B cell (primary cell): ENCODE measurements at regions not wholly inside any gene's neighbourhood (a gene's known extent, or its start where the extent isn't known, plus 50 kb on each side); places are given as distances from the start of the nearest gene placed in this dataset.

Experiments used
- ATAC-seq: fragments of 200-7000 bp; cut with Tn5 transposase; one replicate; pipeline ENCODE4 v1.10.0; 2021; ENCODE audit warnings: low read depth, mild to moderate bottlenecking, moderate number of reproducible peaks, moderate library complexity
- CTCF ChIA-PET: fragments of 350-600 bp; sonication (Branson Sonifier 250); formaldehyde crosslinking; loops from one replicate; lab custom pipeline; 2021; ENCODE audit warnings: antibody characterized with exemption, inconsistent platforms; lab: Charles Lee
- POLR2A ChIA-PET: fragments of 350-600 bp; sonication (Branson Sonifier 250); formaldehyde crosslinking; loops from one replicate; lab custom pipeline; 2021; ENCODE audit warnings: antibody characterized with exemption; lab: Charles Lee
- DNase-seq: peaks from one replicate; pipeline ENCODE4 v3.0.0; 2013
- H2AFZ ChIP-seq: 2 replicates; pipeline ENCODE4 v1.6.1; 2012; ENCODE audit warnings: mild to moderate bottlenecking, low read depth, low read length; ENCODE audit not compliant: insufficient read depth, poor library complexity, severe bottlenecking
- H3K27ac ChIP-seq, 2 donors: 1 replicate in 1 of 2; 2 replicates in 1 of 2; pipeline ENCODE4 v1.5.1; 2012 to 2013; ENCODE audit warnings: low read length in 2 of 2, mild to moderate bottlenecking in 2 of 2, moderate library complexity in 1 of 2
- H3K27me3 ChIP-seq, 4 experiments: fragments of 200-600 bp in 1 of 4; sonication (generic) in 1 of 4; replicated peaks in 1 of 4; 1 replicate in 2 of 4; 2 replicates in 2 of 4; pipeline versions ENCODE4 v1.6.1 to v1.7.0; 2013 to 2016; ENCODE audit warnings: low read length in 3 of 4, mild to moderate bottlenecking in 2 of 4, mixed read lengths in 1 of 4, moderate library complexity in 1 of 4; ENCODE audit not compliant: insufficient read depth in 4 of 4, control insufficient read depth in 3 of 4; ENCODE audit errors: control extremely low read depth in 1 of 4
- H3K36me3 ChIP-seq, 2 experiments: replicated peaks in 1 of 2; 1 replicate in 1 of 2; 2 replicates in 1 of 2; pipeline versions ENCODE4 v1.6.1 to v1.7.1; 2013; ENCODE audit warnings: low read length in 1 of 2; ENCODE audit not compliant: insufficient read depth in 2 of 2, control insufficient read depth in 1 of 2; ENCODE audit errors: control extremely low read depth in 1 of 2, extremely low read depth in 1 of 2
- H3K4me1 ChIP-seq, 2 donors: fragments of 200-600 bp in 1 of 2; sonication (generic) in 1 of 2; 1 replicate in 1 of 2; 2 replicates in 1 of 2; pipeline versions ENCODE4 v1.5.1 to v1.6.1; 2013 to 2017; ENCODE audit warnings: low read length in 2 of 2; ENCODE audit not compliant: control insufficient read depth in 2 of 2, insufficient read depth in 2 of 2
- H3K4me2 ChIP-seq: replicated peaks from 2 replicates; pipeline ENCODE3; 2012; ENCODE audit warnings: mild to moderate bottlenecking, low read depth, low read length; ENCODE audit not compliant: poor library complexity, severe bottlenecking
- H3K4me3 ChIP-seq, 5 experiments: fragments of 200-600 bp in 1 of 5; sonication (generic) in 1 of 5; 1 replicate in 3 of 5; 2 replicates in 2 of 5; pipeline versions ENCODE4 v1.5.1 to v1.7.0; 2011 to 2016; ENCODE audit warnings: low read length in 4 of 5, mild to moderate bottlenecking in 4 of 5, low read depth in 2 of 5, control low read depth in 1 of 5, moderate library complexity in 1 of 5; ENCODE audit not compliant: insufficient read depth in 1 of 5; ENCODE audit errors: control extremely low read depth in 1 of 5, extremely low read depth in 1 of 5
- H3K79me2 ChIP-seq: fragments of 200-600 bp; sonication (generic); one replicate; pipeline ENCODE4 v1.6.0; 2016; ENCODE audit warnings: low read length; ENCODE audit not compliant: control insufficient read depth, insufficient read depth
- H3K9ac ChIP-seq: fragments of 200-600 bp; sonication (generic); 2 replicates; pipeline ENCODE4 v1.6.1; 2017; ENCODE audit warnings: mild to moderate bottlenecking, low read length, moderate library complexity
- H3K9me3 ChIP-seq, 3 donors: one replicate each; pipeline versions ENCODE4 v1.6.1 to v1.7.1; 2013; ENCODE audit warnings: low read length in 2 of 3; ENCODE audit not compliant: control insufficient read depth in 2 of 3, insufficient read depth in 1 of 3; ENCODE audit errors: control extremely low read depth in 1 of 3
- H4K20me1 ChIP-seq: 2 replicates; pipeline ENCODE4 v1.6.0; 2012; ENCODE audit warnings: mild to moderate bottlenecking, low read length; ENCODE audit not compliant: insufficient read depth, control insufficient read depth, poor library complexity, severe bottlenecking
- H3K27ac Mint-ChIP-seq: one replicate; pipeline ENCODE4 v1.8.0; 2021; ENCODE audit warnings: mixed read lengths
- H3K27me3 Mint-ChIP-seq: one replicate; pipeline ENCODE4 v1.8.0; 2021; ENCODE audit warnings: mixed read lengths
- H3K4me1 Mint-ChIP-seq: one replicate; pipeline ENCODE4 v1.8.0; 2021; ENCODE audit warnings: mixed read lengths
- H3K4me3 Mint-ChIP-seq: one replicate; pipeline ENCODE4 v1.8.0; 2021; ENCODE audit warnings: mixed read lengths
- H3K9me3 Mint-ChIP-seq: one replicate; pipeline ENCODE4 v1.8.0; 2022; ENCODE audit warnings: mixed read lengths; ENCODE audit not compliant: insufficient read depth
- EZH2 ChIP-seq: IDR thresholded peaks from 2 replicates; pipeline ENCODE4 v1.6.1; 2012; ENCODE audit warnings: borderline replicate concordance, low read depth, mild to moderate bottlenecking, moderate library complexity, low read length; ENCODE audit not compliant: insufficient read depth, poor library complexity, severe bottlenecking
- WGBS: methylation state at CpG from one replicate; pipeline ENCODE4 v1.1.5; 2013; ENCODE audit warnings: missing lambda C conversion rate; ENCODE audit not compliant: insufficient coverage; 5-methylcytosine and 5-hydroxymethylcytosine counted together
- intact Hi-C: fragments of 100-400 bp; cut with micrococcal nuclease; formaldehyde crosslinking; loops from one replicate; pipeline ENCODE4 v1.10.0; 2022
- TF ChIP-seq, protein P1 (sequence below): fragments of 200-600 bp; IDR thresholded peaks from one replicate; pipeline ENCODE4 v1.8.0; 2022; ENCODE audit warnings: antibody characterized with exemption, mild to moderate bottlenecking

GRCh38 chr5:160480652-160481051 is 59.0 kb downstream of the PTTG1 start:
- H3K27ac Mint-ChIP-seq, result no peak overlapping the region
- TF ChIP-seq, protein P1, sequence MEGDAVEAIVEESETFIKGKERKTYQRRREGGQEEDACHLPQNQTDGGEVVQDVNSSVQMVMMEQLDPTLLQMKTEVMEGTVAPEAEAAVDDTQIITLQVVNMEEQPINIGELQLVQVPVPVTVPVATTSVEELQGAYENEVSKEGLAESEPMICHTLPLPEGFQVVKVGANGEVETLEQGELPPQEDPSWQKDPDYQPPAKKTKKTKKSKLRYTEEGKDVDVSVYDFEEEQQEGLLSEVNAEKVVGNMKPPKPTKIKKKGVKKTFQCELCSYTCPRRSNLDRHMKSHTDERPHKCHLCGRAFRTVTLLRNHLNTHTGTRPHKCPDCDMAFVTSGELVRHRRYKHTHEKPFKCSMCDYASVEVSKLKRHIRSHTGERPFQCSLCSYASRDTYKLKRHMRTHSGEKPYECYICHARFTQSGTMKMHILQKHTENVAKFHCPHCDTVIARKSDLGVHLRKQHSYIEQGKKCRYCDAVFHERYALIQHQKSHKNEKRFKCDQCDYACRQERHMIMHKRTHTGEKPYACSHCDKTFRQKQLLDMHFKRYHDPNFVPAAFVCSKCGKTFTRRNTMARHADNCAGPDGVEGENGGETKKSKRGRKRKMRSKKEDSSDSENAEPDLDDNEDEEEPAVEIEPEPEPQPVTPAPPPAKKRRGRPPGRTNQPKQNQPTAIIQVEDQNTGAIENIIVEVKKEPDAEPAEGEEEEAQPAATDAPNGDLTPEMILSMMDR, result no peak
- no peak for TF ChIP-seq EZH2
- H3K4me3 ChIP-seq, result no peak overlapping the region

GRCh38 chr5:160484678-160485077 is 63.0 kb downstream of the PTTG1 start:
- Histone ChIP-seq H3K9me3 (no peaks in the 10 kb centered on the region), H3K36me3 (peaks cover 0 to 1% of the 10 kb centered on the region in 2 experiments), H3K4me3 (no peak overlapping the region), H3K27me3 (no peaks in the 10 kb centered on the region), H2AFZ (no peak overlapping the region), H4K20me1 (no peaks in the 10 kb centered on the region), H3K4me1 (no peaks in the 10 kb centered on the region), H3K9ac (no peak overlapping the region), H3K79me2 (peaks cover 6% of the 10 kb centered on the region), H3K4me2 (no peak overlapping the region), H3K27ac (no peak overlapping the region)
- Mint-ChIP-seq H3K4me3 (no peak overlapping the region), H3K27ac (no peak overlapping the region), H3K9me3 (no peaks in the 10 kb centered on the region), H3K27me3 (no peaks in the 10 kb centered on the region), H3K4me1 (peaks cover 16% of the 10 kb centered on the region)
- ATAC-seq (no peak), DNase-seq (no peak)
- 100% methylated on average over 1 of the region's 2 CpGs for WGBS
- intact Hi-C loops, result no loop called here
- no peak for TF ChIP-seq EZH2
- TF ChIP-seq, protein P1, result no peak
- ChIA-PET CTCF (interaction anchor here (0.8 to 1.7 kb wide), 2 partner anchors 23 to 46 kb away, joined by 3 to 5 read pairs; no protein-coding TSS in a partner anchor), POLR2A (no interaction called here)

More at GRCh38 chr5:160480652-160481051, 59.0 kb downstream of the PTTG1 start:
- peaks cover 20% of the 10 kb centered on the region for H3K79me2 ChIP-seq
- intact Hi-C loops, result no loop called here
- H4K20me1 ChIP-seq, result no peaks in the 10 kb centered on the region
- no peak overlapping the region for H3K4me3 Mint-ChIP-seq
- peaks cover 0 to 4% of the 10 kb centered on the region in 2 experiments for H3K36me3 ChIP-seq
- no peak overlapping the region for H2AFZ ChIP-seq
- H3K9me3 ChIP-seq, result no peaks in the 10 kb centered on the region
- no peaks in the 10 kb centered on the region for H3K9me3 Mint-ChIP-seq
- CTCF ChIA-PET, result interaction anchor here (1.2 kb wide), 1 partner anchor 27 kb away, joined by 3 read pairs; no protein-coding TSS in a partner anchor
- no peak overlapping the region for H3K4me2 ChIP-seq
- H3K9ac ChIP-seq, result no peak overlapping the region
- DNase-seq (no peak), ATAC-seq (no peak)
- H3K27ac ChIP-seq, result no peak overlapping the region
- no peaks in the 10 kb centered on the region for H3K27me3 Mint-ChIP-seq
- POLR2A ChIA-PET, result no interaction called here
- WGBS, result no CpG with 5 or more reads among the region's 1 CpG
- no peaks in the 10 kb centered on the region for H3K27me3 ChIP-seq
- peaks cover 0 to 5% of the 10 kb centered on the region in 2 donors for H3K4me1 ChIP-seq
- peaks cover 25% of the 10 kb centered on the region for H3K4me1 Mint-ChIP-seq
